ENCODE measurements at regions not wholly inside any gene's neighbourhood (a gene's known extent, or its start where the extent isn't known, plus 50 kb on each side); places are given as distances from the start of the nearest gene placed in this dataset.
"Not testable (repeated sequence)": the region's sequence is repeated elsewhere in the genome, so short reads cannot be mapped to it uniquely, and the experiment has no call there.

DNA sequence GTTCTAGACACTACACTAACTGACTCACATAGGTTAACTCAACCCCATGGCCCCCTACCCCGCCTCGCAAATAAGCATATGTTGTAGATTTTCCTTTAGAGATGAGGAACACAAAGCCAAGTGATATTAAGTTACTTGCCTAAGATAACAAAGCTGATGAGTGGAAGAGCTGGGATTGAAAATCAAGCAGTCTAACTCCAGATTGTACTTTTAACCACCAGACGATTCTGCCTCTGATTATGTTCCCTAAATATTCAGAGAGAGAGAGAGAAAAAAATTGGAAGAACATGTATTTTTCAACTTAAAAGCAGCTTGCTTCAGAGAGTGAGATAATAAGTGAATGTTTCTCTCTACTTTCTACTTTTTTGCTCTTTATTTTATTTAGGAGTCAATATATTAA, 66.9 kb upstream of the THBS1 start:
- Mint-ChIP-seq H3K9me3 (peaks cover 5 to 39% (median 18%) of the 10 kb centered on the region in 7 donors), H3K36me3 (peaks cover 0 to 4% of the 10 kb centered on the region in 2 donors), H3K27ac (no peak overlapping the region), H3K27me3 (peaks cover 7 to 20% (median 12%) of the 10 kb centered on the region in 3 donors), H3K4me3 (no peak overlapping the region), H3K4me1 (no peaks in the 10 kb centered on the region)
- ATAC-seq (ENCODE audit: low read depth in 2 of 2) (no peak), DNase-seq (no peak)

DNA sequence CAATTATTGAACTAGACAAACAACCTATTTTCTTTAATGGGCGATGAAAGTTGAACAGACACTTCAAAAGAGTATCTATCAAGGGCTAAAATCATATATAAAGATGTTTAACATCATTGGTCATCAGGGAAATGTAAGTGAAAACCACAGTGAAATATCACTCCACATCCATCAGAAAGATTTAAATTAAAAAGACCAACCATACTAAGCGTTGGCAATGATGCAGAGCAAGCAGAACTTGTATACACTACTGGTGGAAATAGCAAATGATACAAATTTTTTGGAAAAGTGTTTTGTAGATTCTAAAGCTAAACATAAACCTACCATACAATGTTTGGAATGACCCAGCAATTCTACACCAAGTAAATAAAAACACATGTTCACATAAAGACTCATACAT, 65.9 kb upstream of the THBS1 start:
- Mint-ChIP-seq H3K4me1 (no peaks in the 10 kb centered on the region), H3K9me3 (peaks cover 5 to 39% (median 18%) of the 10 kb centered on the region in 7 donors), H3K27ac (no peak overlapping the region), H3K4me3 (no peak overlapping the region), H3K27me3 (peaks cover 7 to 27% (median 12%) of the 10 kb centered on the region in 3 donors), H3K36me3 (peaks cover 0 to 4% of the 10 kb centered on the region in 2 donors)
- no peak for DNase-seq
- no peak for ATAC-seq (ENCODE audit: low read depth in 2 of 2)

DNA sequence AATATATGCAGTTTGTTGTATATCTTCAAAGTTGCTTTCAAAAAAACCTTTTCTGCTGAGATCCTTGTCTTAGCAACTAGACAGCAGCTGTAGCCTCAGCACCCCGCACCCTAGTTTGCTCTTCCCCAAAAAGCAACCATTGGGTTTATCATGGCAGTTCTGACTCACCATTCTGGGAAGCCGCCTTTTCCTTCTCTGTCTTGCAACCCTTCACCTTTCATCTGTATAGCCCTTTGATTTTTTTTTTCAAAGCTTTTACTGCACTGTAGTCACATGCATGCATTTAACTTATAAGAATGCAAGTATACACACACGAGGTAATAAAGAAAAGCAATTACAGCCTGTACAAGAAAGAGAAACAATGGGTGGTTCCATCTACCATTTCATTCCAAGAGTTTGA, 65.1 kb upstream of the THBS1 start:
- peaks cover 5 to 39% (median 18%) of the 10 kb centered on the region in 7 donors for H3K9me3 Mint-ChIP-seq
- H3K27ac Mint-ChIP-seq: no peak overlapping the region
- H3K4me3 Mint-ChIP-seq: no peak overlapping the region
- DNase-seq (no peak), ATAC-seq (ENCODE audit: low read depth in 2 of 2) (no peak)
- H3K36me3 Mint-ChIP-seq: peaks cover 0 to 4% of the 10 kb centered on the region in 2 donors
- no peaks in the 10 kb centered on the region for H3K4me1 Mint-ChIP-seq
- H3K27me3 Mint-ChIP-seq: peaks cover 6 to 24% (median 11%) of the 10 kb centered on the region in 3 donors

DNA sequence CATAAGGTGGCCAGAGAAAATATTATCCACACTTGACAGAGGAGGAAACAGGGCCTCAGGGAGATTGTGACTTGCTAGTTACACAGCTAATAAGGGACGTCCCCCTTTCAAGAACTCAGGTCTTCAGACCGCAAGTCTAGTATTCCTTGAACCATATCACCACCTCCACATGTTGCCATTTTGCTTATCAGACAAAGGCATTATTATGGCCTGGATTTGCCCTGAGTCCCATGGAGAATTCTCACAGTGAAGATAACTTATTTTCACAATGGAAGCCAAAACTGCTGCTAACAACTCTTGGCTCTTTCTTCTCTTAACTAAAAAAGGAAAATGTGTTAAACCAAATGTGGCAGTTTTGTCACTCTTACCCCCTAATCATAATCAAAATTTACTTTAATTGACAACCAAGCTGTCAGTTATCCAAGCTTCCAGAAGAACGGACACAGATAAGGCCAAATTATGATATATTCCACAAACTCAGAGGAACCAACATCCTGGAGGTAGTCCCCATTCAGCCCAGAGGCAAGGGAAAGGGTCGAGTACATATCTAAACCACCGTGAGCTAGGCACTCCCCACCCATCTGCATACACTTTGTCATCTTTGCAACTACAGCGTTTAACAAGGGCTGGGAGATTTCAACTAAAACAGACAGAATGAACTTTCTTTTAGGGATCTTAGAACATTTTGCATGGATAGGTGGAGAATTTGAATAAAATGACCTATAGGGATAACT, 63.6 kb upstream of the THBS1 start:
- Mint-ChIP-seq H3K27ac (no peak overlapping the region), H3K36me3 (peaks cover 0 to 4% of the 10 kb centered on the region in 2 donors), H3K9me3 (peaks cover 0 to 39% (median 18%) of the 10 kb centered on the region in 7 donors), H3K4me3 (no peak overlapping the region), H3K27me3 (peaks cover 0 to 18% (median 7%) of the 10 kb centered on the region in 3 donors), H3K4me1 (no peaks in the 10 kb centered on the region)
- DNase-seq: no peak
- no peak for ATAC-seq (ENCODE audit: low read depth in 2 of 2)

DNA sequence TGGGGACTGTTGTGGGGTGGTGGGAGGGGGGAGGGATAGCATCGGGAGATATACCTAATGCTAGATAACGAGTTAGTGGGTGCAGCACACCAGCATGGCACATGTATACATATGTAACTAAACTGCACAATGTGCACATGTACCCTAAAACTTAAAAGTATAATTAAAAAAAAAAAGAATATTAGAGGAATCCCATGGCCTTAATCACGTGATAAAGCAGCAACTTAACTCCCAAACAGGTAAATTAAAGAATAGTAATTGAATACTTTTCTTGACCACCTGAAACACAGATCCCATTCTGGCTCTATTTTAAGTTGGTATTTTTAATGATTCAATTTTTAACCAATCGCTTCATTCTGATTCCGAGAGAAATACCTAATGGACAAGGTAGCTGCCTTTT, 56.9 kb upstream of the THBS1 start:
- not testable (repeated sequence) for H3K4me1 Mint-ChIP-seq; H3K36me3 Mint-ChIP-seq; H3K4me3 Mint-ChIP-seq; H3K9me3 Mint-ChIP-seq; H3K27me3 Mint-ChIP-seq; ATAC-seq (ENCODE audit: low read depth in 2 of 2); H3K27ac Mint-ChIP-seq; DNase-seq

DNA sequence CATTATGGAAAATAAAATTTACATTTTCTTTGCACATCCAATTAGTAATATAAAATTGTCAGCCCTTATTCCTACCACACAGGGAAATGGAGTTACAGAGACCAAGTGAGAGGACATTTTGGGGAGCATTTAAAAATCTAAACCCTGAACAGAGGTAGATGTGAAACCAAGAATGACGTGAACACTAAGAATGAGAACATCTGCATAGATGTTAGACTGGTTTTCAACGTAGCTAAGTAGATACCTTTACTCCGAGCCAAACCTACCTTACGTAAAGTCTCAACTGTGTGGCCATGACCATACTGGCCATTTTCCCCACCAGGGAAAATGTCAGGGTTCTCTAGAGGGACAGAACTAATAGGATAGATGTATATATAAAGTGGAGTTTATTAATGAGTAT, 51.4 kb upstream of the THBS1 start:
- peaks cover 0 to 10% (median 5%) of the 10 kb centered on the region in 3 donors for H3K27me3 Mint-ChIP-seq
- no peak overlapping the region for H3K27ac Mint-ChIP-seq
- no peaks in the 10 kb centered on the region for H3K36me3 Mint-ChIP-seq
- no peaks in the 10 kb centered on the region for H3K4me1 Mint-ChIP-seq
- no peak for ATAC-seq (ENCODE audit: low read depth in 2 of 2)
- H3K4me3 Mint-ChIP-seq: no peak overlapping the region
- H3K9me3 Mint-ChIP-seq: peaks cover 0 to 2% (median 0%) of the 10 kb centered on the region in 7 donors
- DNase-seq: no peak

DNA sequence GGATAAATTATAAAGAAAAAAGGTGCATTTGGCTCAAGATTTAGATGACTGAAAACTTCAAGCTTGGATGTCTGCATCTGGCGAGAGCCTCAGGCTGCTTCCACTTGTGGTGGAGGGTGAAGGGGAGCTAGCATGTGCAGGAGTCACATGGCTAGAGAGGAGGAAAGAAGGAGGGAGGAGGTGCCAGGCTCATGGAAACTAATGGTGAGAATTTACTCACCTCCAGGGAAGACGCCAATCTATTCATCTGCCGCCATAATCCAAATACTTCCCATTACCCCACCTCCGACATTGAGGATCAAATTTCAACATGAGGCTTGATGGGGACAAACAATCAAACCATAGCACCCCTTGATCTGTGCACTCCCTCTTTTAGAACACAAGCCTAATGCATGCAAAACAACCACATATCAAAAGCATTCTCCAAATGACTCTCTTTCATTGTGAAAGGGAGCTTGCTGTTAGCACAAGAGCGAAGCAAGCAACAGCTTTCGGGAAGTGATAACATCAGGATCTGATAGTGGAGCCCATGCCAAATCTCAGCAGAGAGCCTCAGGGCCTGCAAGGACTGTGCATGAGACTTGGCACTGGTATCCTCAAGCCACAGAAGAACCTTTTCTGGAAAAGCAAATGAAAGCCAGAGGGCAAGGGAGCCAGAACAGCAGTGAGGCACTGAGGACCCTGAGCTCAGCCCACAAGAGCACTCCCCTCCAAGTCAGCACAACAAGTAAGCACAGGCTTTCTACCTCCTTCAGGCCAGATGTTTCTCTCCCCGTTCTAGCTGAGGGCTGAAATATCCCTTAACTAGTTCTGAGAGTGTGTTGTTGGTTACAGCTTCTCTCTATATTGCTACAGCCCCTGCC, 50.2 kb upstream of the THBS1 start:
- ATAC-seq (ENCODE audit: low read depth in 2 of 2): no peak
- peaks cover 0 to 14% (median under 1%) of the 10 kb centered on the region in 3 donors for H3K27me3 Mint-ChIP-seq
- H3K36me3 Mint-ChIP-seq: no peaks in the 10 kb centered on the region
- H3K27ac Mint-ChIP-seq: no peak overlapping the region
- DNase-seq: no peak
- H3K4me3 Mint-ChIP-seq: no peak overlapping the region
- H3K4me1 Mint-ChIP-seq: no peaks in the 10 kb centered on the region
- no peaks in the 10 kb centered on the region for H3K9me3 Mint-ChIP-seq

Measured in naive B cell (primary cell).